MM.1S (cell line): ENCODE measurements at regions not wholly inside any gene's neighbourhood (a gene's known extent, or its start where the extent isn't known, plus 50 kb on each side); places are given as distances from the start of the nearest gene placed in this dataset.

ENCODE experiments used
- CTCF ChIP-seq: fragments of 300-600 bp; sonication (generic); IDR thresholded peaks from 2 replicates; pipeline ENCODE4 v1.5.1; 2016; ENCODE audit warnings: antibody characterized with exemption, low read length, mixed read lengths
- EZH2 ChIP-seq: fragments of 300-600 bp; sonication (generic); optimal IDR thresholded peaks from 2 replicates; pipeline ENCODE3; 2017; ENCODE audit warnings: low read depth, mild to moderate bottlenecking, antibody characterized with exemption, low read length, mixed read lengths

- TF ChIP-seq EZH2, result no peak
- TF ChIP-seq CTCF, result no peak
These were observed 78.0 kb downstream of the HMX1 start for GRCh38 chr4:8793571-8794160.
